ENCODE measurements at regions not wholly inside any gene's neighbourhood (a gene's known extent, or its start where the extent isn't known, plus 50 kb on each side); places are given as distances from the start of the nearest gene placed in this dataset.

GRCh38 chr17:12603566-12603965 is 62.1 kb upstream of the MYOCD start:
- intact Hi-C loops (cut with DNase I) = no loop called here
- no peak overlapping the region for H3K4me3 ChIP-seq (replicated peaks in 1 of 3)
- H3K36me3 ChIP-seq = no peaks in the 10 kb centered on the region
- 74 to 86% methylated on average over 6 of the region's 6 CpGs for WGBS, 2 donors
- no peaks in the 10 kb centered on the region for H3K4me1 ChIP-seq
- no peak for TF ChIP-seq POLR2A (IDR thresholded peaks at IDR 0.05)
- no peak for TF ChIP-seq CTCF (IDR thresholded peaks at IDR 0.05)
- H3K9me3 ChIP-seq = no peaks in the 10 kb centered on the region
- H3K27me3 ChIP-seq = no peaks in the 10 kb centered on the region
- H3K27ac ChIP-seq = no peak overlapping the region
- DNase-seq = no peak

GRCh38 chr17:12605222-12605621 is 60.5 kb upstream of the MYOCD start:
- no peak for TF ChIP-seq POLR2A (IDR thresholded peaks at IDR 0.05)
- TF ChIP-seq CTCF (IDR thresholded peaks at IDR 0.05) = no peak
- Histone ChIP-seq H3K4me1 (no peaks in the 10 kb centered on the region), H3K27me3 (no peaks in the 10 kb centered on the region), H3K27ac (no peak overlapping the region), H3K4me3 (replicated peaks in 1 of 3) (no peak overlapping the region), H3K9me3 (no peaks in the 10 kb centered on the region), H3K36me3 (no peaks in the 10 kb centered on the region)
- no peak for DNase-seq
- intact Hi-C loops (cut with DNase I) = no loop called here
- 96 to 97% methylated on average over 5 of the region's 5 CpGs for WGBS, 2 donors

GRCh38 chr17:12613566-12613965 is 52.1 kb upstream of the MYOCD start:
- Histone ChIP-seq H3K27me3 (no peaks in the 10 kb centered on the region), H3K27ac (no peak overlapping the region), H3K4me3 (replicated peaks in 1 of 3) (no peak overlapping the region), H3K9me3 (no peaks in the 10 kb centered on the region), H3K4me1 (no peaks in the 10 kb centered on the region), H3K36me3 (no peaks in the 10 kb centered on the region)
- TF ChIP-seq CTCF (IDR thresholded peaks at IDR 0.05) = no peak
- no peak for TF ChIP-seq POLR2A (IDR thresholded peaks at IDR 0.05)
- intact Hi-C loops (cut with DNase I) = loop anchor here (10.0 kb wide), 1 partner anchor 69 kb away; no protein-coding TSS in a partner anchor
- no peak for DNase-seq
- 63 to 84% methylated on average over 3 of the region's 3 CpGs for WGBS, 2 donors
